ENCODE measurements at regions not wholly inside any gene's neighbourhood (a gene's known extent, or its start where the extent isn't known, plus 50 kb on each side); places are given as distances from the start of the nearest gene placed in this dataset.

GRCh38 chr5:135702191-135702590 lies 123.4 kb upstream of the CXCL14 start:
- no peak for DNase-seq (ENCODE audit: low read depth)

GRCh38 chr5:135700731-135701130 lies 121.9 kb upstream of the CXCL14 start:
- DNase-seq (ENCODE audit: low read depth): no peak

- no peak for DNase-seq (ENCODE audit: low read depth)
These were observed 119.2 kb upstream of the CXCL14 start for GRCh38 chr5:135697959-135698345.

GRCh38 chr5:135697251-135697958 lies 118.6 kb upstream of the CXCL14 start:
- no peak for DNase-seq (ENCODE audit: low read depth)

GRCh38 chr5:135696317-135696716 lies 117.5 kb upstream of the CXCL14 start:
- DNase-seq (ENCODE audit: low read depth): no peak

- DNase-seq (ENCODE audit: low read depth): no peak
These were observed 117.0 kb upstream of the CXCL14 start for GRCh38 chr5:135695656-135696313.

- DNase-seq (ENCODE audit: low read depth): no peak
These were observed 116.1 kb upstream of the CXCL14 start for GRCh38 chr5:135694906-135695305.

GRCh38 chr5:135694012-135694411 lies 115.2 kb upstream of the CXCL14 start:
- DNase-seq (ENCODE audit: low read depth): no peak

GRCh38 chr5:135693371-135693955 lies 114.7 kb upstream of the CXCL14 start:
- DNase-seq (ENCODE audit: low read depth): no peak

- DNase-seq (ENCODE audit: low read depth): no peak
These were observed 112.3 kb upstream of the CXCL14 start for GRCh38 chr5:135691044-135691443.

- DNase-seq (ENCODE audit: low read depth): no peak
These were observed 111.7 kb upstream of the CXCL14 start for GRCh38 chr5:135690466-135690865.

- DNase-seq (ENCODE audit: low read depth): no peak
These were observed 110.7 kb upstream of the CXCL14 start for GRCh38 chr5:135689506-135689905.

- DNase-seq (ENCODE audit: low read depth): no peak
These were observed 109.6 kb upstream of the CXCL14 start for GRCh38 chr5:135688385-135688784.

- no peak for DNase-seq (ENCODE audit: low read depth)
These were observed 104.4 kb upstream of the CXCL14 start for GRCh38 chr5:135683189-135683588.

GRCh38 chr5:135680713-135681112 lies 101.9 kb upstream of the CXCL14 start:
- no peak for DNase-seq (ENCODE audit: low read depth)

- DNase-seq (ENCODE audit: low read depth): no peak
These were observed 100.0 kb upstream of the CXCL14 start for GRCh38 chr5:135678640-135679268.

GRCh38 chr5:135671966-135672365 lies 93.2 kb upstream of the CXCL14 start:
- DNase-seq (ENCODE audit: low read depth): peak; percentile 41

GRCh38 chr5:135671052-135671705 lies 92.4 kb upstream of the CXCL14 start:
- DNase-seq (ENCODE audit: low read depth): no peak

GRCh38 chr5:135670588-135670987 lies 91.8 kb upstream of the CXCL14 start:
- DNase-seq (ENCODE audit: low read depth): no peak

- DNase-seq (ENCODE audit: low read depth): no peak
These were observed 90.6 kb upstream of the CXCL14 start for GRCh38 chr5:135669416-135669815.

- no peak for DNase-seq (ENCODE audit: low read depth)
These were observed 88.9 kb upstream of the CXCL14 start for GRCh38 chr5:135667673-135668072.

- DNase-seq (ENCODE audit: low read depth): no peak
These were observed 88.4 kb upstream of the CXCL14 start for GRCh38 chr5:135667204-135667603.

Data from forelimb muscle (tissue), 1 donor.